GM18870 (cell line): ENCODE measurements at regions not wholly inside any gene's neighbourhood (a gene's known extent, or its start where the extent isn't known, plus 50 kb on each side); places are given as distances from the start of the nearest gene placed in this dataset.

Experiments used
- ATAC-seq: cut with Tn5 transposase; IDR thresholded peaks from one replicate; pipeline ENCODE4 v1.9.1; 2021; ENCODE audit warnings: moderate library complexity; ENCODE audit not compliant: unreplicated experiment

DNA sequence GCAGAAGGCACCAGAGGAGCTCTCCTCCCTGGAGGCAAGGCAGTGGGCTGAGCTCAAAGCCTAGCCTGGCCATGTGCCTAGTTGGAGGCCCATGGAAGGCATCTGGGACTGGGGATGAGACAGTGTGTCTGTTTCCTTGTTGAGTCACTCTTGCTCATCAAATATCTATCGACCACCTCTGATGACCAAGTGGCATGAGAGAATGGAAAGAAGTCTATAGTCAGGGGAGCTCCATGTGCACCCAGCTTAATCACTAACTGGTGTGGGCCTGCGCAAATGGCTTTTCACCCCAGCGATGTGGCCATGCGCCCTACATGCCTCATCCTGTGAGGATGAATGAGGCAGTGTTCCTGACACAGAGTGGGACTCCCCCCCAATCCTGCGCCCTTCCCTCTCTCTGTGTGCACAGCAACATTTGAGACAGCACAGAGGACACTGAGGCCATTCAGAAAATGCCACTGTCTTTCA, 229.9 kb downstream of the RPS24 start:
- no peak for ATAC-seq

GRCh38 chr10:78264361-78264760, 230.7 kb downstream of the RPS24 start:
- ATAC-seq, result no peak

GRCh38 chr10:78266741-78267469, 233.2 kb downstream of the RPS24 start:
- ATAC-seq, result no peak

GRCh38 chr10:78267598-78267997, 233.9 kb downstream of the RPS24 start:
- ATAC-seq, result no peak

DNA sequence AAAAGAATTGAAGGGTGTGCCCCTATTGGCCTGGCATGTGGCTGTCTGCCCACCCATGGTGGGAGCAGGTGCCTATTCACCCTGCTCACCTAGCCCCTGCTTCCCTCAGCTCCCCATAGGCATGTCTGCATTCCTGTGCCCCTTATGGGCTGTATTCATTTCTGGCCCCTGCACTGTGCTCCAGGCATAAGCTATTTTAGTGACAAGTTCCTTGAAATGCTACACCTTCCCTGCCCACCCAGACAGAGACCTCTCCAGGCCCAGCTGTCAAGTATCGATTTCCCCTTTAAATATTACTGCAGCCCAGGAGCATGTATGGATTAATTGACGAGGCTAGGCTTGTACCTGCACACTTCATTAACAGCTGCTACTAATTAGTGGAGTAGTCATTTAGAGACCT, 235.4 kb downstream of the RPS24 start:
- no peak for ATAC-seq

DNA sequence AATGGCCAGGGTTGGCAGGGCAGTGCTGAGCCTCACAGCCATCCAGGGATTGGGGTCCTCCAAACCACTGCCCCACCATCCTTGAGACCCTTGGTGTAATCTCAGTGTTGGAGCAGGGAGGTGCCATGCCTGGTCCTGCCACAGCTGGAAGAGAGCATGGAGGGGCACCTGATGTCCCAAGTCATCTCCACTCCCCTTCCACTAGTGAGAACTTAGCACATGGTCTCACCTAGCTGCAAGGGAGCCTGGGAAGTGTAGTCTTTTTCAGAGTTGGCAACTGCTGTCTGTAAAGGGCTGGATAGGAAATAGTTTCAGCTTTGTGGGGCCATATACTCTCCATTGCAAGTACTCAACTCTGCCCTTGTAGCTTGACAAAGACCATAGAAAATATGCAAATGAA, 238.7 kb downstream of the RPS24 start:
- ATAC-seq, result no peak

GRCh38 chr10:78274491-78274890, 240.8 kb downstream of the RPS24 start:
- ATAC-seq, result no peak

- ATAC-seq, result no peak
These were observed 242.5 kb downstream of the RPS24 start for GRCh38 chr10:78276139-78276538.

DNA sequence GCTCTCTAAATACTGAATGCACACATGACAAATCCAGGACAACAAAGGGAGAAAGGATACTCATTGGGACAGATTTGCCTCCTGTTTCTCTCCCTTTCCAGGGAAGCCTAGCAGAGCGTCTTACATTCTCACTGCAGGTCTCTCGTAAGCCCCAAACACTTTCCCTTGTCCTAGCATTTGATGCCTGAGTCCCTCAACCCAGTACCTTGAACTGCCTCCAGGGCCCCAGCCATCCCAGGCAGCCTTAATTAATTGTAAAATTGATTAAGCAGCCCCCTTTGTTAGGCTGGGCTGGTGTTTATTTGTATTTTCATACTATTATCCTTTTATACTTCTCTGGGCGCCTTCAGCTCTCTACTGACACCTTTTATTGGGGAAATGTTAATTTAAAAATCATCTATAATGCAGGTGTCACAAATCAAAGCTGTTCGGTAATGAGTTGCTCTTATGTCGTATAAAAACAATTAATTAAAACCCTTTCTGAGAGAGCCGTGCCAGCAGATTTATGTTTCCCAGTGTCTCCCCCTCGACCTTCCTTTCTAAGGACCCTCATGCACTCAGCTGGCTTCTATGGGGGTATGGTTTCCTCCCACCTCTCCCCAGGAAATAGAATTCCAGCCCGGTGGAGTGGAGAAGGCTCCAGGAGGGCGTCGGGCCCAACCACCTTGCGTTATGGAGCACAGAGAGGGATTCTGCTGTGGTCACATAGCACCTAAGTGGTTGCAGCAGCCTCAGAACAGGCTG, 243.8 kb downstream of the RPS24 start:
- ATAC-seq, result no peak

GRCh38 chr10:78278058-78278404, 244.4 kb downstream of the RPS24 start:
- ATAC-seq, result no peak

- no peak for ATAC-seq
These were observed 246.1 kb downstream of the RPS24 start for GRCh38 chr10:78279756-78280155.

GRCh38 chr10:78280604-78281003, 246.9 kb downstream of the RPS24 start:
- no peak for ATAC-seq

DNA sequence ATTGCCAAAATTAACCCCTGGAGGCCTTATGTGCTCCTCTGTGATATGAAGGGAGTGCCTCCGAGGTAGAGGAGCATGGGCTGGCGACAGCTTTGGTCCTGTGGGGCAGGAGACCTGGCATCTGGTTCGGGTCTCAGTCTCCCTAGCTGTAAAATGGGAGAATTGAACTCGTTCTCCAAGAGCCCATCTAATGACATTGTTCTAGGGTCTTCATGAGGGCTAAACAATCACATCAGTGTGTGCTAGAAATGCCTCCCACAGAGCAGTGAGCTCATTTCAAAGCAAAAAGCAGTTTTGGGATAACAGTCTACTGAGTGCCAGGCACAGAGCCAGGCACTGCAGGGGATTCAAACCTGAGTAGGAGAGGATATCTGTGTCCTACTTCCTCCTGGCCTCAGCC, 248.0 kb downstream of the RPS24 start:
- ATAC-seq, result no peak

DNA sequence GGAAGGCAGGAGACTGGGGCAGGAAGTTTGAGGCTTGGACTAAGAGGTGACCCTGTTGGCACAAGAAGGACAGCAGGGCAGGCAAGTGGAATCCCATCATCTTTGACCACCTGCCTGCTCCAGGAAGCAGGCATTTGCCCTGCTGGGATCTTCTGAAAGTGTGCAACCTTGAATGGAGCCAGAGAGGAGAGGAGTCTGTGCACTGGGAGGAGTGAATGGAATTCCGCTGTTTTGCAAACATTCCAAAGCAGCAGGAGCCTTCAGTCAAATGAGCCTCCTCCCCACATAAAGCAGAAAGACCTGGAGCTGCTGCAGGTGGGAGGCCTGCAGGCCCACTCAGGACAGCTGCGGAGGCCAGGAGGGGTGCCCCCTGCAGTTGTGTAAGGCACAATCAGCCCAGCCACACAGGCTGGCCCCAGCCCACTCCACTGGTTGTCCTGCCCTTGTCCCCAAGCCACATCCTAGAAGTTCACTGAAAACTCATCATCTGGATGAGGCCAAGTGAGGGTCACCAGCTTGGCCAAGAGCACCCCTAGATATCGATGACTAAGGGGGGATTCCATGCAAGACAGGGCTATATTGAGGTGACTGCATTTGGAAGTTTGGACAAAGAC, 249.5 kb downstream of the RPS24 start:
- ATAC-seq, result no peak

- no peak for ATAC-seq
These were observed 250.7 kb downstream of the RPS24 start for GRCh38 chr10:78284381-78284780.

DNA sequence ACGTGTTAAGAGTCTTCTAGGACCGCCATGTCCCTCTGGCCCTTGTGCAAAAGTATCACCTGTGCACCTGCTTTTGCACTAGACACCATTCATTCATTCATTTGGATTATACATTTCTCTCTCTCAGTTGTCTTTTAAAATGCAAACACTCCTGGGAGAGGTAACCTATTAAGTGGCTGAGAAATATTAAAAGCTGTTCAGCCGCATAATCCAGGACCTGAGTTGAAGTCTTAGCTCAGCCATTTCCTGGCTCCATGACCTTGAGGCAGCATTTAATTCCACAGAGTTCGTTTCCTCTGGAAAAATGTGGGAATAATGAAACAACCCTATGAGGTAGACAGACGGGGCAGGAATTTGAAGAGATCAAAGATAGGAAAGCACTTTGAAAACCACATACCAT, 251.6 kb downstream of the RPS24 start:
- no peak for ATAC-seq

DNA sequence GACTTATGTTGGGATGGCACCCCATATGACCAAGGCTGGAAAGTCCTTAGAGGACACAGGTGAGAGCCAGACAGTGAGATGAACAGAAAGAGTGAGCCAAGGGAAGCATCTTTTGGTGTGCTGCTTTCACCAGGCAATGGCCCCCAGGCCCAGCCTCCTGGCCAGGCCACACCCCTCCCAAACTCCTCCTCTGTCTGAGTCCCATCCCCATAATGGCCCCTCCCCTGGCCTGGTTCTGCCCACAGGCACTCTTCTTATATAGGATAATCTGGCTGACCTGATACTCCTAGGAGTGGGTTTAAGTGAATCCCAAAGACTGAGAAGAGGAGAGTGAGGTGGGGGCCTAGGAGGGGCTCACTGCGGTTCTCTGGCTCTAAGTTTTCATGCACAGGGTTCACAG, 252.5 kb downstream of the RPS24 start:
- no peak for ATAC-seq

GRCh38 chr10:78286668-78287067, 253.0 kb downstream of the RPS24 start:
- ATAC-seq, result no peak

GRCh38 chr10:78287618-78288017, 254.0 kb downstream of the RPS24 start:
- ATAC-seq, result no peak

DNA sequence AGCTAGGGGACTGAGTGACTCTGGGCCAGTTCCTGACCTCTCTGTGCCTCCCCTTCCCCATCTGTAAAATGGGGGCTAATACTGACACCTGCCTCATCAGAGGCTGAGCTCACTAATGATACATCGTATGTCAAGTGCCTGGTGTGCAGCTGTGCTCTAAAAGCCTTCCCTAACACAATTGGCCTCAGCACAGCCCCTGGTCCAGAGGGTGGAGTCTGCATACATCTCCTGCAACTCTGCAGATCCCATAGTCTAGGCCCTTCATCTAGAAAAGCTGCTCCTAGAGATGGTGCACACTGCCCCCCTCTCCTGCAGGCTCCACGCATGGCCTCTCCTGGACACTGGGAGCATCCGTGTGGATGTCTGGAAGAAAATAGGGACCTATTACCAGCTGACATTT, 255.0 kb downstream of the RPS24 start:
- ATAC-seq, result no peak

DNA sequence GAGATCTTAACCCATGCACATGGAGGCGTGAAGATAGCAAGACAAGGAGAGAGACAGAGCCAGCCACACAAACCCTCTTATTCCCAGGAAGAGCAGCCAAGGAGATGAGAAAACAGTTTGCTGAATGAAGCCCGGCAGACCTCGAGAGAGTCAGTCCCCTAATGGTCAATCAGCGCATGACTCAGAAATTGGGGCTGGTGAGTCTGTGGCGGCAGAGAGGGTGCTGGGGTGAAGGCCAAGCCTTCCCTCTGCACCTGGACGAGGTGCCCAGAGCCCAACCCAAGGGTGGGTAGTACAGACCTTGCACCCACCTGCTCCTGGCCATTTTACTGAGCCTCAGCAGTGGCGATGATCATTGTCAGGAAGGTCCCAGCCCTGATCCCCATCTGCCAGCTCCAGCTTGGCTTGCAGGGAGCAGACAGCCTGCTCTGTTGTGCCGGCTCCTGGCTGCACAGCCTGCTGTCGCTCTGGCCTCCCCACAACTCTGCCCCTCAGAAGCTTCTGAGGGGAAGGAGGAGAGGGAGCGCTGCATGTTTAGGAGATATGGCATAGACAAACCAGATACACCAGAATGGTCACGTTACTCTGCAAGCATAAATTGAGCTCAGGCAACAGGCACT, 256.6 kb downstream of the RPS24 start:
- ATAC-seq, result no peak

DNA sequence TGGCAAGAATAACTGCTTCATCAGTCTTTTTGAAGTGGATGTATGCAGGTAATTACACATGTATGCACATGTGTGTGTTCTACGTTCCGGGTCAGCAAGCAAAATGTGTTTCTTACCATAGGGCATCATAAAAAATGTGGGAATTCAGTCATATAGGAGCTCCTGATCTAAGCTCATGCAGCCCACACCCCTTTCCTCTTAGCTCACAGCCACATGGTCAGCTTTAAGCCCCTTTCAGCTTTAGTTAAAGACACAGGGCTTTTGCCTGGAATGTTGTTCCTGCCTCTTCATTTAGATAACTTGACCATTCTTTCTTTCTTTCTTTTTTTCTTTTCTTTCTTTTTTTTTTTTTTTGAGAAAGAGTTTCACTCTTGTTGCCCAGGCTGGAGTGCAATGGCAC, 258.1 kb downstream of the RPS24 start:
- ATAC-seq, result no peak
